Sigmoid colon (tissue), 4 donors: ENCODE measurements at regions not wholly inside any gene's neighbourhood (a gene's known extent, or its start where the extent isn't known, plus 50 kb on each side); places are given as distances from the start of the nearest gene placed in this dataset.

ENCODE experiments used
- EP300 ChIP-seq, 4 donors: sonication (generic); formaldehyde crosslinking; IDR thresholded peaks; one replicate each; pipeline ENCODE4 v1.6.1; 2017; ENCODE audit warnings: antibody characterized with exemption in 4 of 4
- TF ChIP-seq, protein P1 (sequence below), 4 experiments: fragments of 450-650 bp in 3 of 4; fragments of 200-600 bp in 1 of 4; IDR thresholded peaks; one replicate each; pipeline ENCODE4 v1.5.1; 2016 to 2019; ENCODE audit warnings: antibody characterized with exemption in 4 of 4, mild to moderate bottlenecking in 3 of 4, moderate library complexity in 2 of 4

DNA sequence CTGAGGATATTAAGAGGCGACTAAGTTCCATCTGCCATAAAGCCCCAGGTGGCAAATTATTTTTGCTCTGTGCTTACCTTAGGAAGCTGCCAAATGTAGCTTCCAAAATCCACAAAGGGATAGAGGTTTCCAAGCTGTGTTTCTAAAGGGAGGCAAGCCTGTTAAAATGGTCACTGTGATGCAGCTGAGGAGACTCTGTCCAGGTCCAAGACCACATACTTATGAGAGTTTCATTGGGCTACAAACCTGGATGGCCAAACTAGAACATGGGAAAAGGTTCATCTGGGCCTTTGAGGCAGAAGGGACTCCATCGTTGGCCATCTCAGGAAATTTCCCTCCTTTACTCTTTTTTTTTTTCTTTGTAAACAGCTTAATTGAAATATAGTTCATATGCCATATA, 306.9 kb upstream of the FGF13 start:
- TF ChIP-seq, protein P1, sequence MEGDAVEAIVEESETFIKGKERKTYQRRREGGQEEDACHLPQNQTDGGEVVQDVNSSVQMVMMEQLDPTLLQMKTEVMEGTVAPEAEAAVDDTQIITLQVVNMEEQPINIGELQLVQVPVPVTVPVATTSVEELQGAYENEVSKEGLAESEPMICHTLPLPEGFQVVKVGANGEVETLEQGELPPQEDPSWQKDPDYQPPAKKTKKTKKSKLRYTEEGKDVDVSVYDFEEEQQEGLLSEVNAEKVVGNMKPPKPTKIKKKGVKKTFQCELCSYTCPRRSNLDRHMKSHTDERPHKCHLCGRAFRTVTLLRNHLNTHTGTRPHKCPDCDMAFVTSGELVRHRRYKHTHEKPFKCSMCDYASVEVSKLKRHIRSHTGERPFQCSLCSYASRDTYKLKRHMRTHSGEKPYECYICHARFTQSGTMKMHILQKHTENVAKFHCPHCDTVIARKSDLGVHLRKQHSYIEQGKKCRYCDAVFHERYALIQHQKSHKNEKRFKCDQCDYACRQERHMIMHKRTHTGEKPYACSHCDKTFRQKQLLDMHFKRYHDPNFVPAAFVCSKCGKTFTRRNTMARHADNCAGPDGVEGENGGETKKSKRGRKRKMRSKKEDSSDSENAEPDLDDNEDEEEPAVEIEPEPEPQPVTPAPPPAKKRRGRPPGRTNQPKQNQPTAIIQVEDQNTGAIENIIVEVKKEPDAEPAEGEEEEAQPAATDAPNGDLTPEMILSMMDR (IDR thresholded peaks at IDR 0.05): no peak
- no peak for TF ChIP-seq EP300 (IDR thresholded peaks at IDR 0.05)
